HG03060 (cell line): ENCODE measurements at regions not wholly inside any gene's neighbourhood (a gene's known extent, or its start where the extent isn't known, plus 50 kb on each side); places are given as distances from the start of the nearest gene placed in this dataset.

Experiments
- ATAC-seq: cut with Tn5 transposase; IDR thresholded peaks from one replicate; pipeline ENCODE4 v1.9.1; 2021; ENCODE audit warnings: low read depth, moderate number of reproducible peaks; ENCODE audit not compliant: unreplicated experiment

DNA sequence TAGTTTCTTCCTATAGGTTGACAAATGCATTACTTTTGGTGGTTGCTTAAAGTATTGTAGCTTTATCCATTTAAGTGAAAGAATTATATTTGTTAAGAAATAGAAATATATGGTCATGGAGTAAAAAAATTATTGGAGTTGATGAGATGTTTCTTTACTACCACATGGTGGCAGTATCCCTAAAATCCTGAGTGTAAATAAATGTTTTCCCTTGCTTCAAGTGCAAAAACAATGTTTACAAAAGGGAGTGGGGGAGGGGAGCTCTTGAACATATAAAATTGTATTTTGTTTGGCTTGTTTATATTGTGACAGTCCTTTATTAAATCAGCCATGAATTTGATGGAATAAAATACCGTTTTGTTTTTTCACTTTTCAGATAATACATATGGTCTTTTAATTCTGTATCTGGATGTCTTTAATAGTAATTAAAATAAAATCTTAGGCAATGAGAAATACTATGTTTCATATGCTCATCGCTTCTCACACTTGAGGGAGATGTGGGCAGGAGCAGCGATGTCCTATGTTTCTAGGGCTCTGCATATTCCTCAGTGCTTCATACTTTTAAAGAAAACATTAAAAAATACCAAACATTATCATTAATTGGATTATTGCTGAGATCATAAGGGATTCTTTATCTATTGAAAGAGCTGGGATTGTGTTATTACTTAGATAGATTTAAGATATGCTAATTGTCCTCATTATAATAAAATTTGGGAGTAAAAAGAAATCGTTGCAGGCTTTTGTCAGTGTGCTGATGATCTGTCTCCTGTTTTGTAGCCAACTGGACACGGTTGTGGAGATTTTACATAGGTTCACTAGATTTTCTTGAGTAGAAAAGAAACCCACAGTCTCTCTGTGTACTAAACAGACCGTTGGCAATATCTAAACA is 349.7 kb downstream of the TUSC7 start:
- no peak for ATAC-seq

DNA sequence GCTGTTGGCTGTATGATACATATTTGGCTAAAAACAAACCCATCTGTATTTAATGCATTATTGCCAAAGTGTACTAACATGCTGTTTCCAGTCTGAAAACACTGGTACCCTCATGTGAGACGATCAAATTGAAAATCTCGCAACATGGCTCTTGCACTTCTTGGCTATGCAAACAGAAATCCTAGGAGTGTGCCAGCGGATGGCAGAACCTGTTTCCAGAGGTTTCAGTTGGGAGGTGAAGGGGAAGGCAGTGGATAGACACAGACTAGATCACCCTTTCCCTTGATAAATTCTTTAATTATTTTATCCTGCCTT is 350.3 kb downstream of the TUSC7 start:
- no peak for ATAC-seq

DNA sequence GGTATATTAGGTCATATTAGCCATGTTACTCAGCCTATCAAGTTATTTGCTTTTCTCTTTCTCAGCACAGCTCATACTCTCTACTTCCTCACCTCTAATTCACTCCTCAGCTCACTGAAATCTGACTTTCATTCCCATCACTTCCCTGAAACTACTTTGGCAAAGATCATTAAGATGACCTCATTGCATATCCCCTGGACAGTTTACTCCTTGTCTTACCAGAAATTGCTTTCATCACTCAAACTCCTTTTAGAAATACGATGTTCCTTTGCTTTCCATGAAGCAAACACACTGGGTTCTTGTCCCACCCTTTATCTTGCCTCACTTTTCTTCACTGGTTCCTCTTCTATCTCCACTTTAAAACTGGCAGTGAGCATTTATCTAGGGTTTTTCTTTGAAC is 354.4 kb downstream of the TUSC7 start:
- no peak for ATAC-seq

DNA sequence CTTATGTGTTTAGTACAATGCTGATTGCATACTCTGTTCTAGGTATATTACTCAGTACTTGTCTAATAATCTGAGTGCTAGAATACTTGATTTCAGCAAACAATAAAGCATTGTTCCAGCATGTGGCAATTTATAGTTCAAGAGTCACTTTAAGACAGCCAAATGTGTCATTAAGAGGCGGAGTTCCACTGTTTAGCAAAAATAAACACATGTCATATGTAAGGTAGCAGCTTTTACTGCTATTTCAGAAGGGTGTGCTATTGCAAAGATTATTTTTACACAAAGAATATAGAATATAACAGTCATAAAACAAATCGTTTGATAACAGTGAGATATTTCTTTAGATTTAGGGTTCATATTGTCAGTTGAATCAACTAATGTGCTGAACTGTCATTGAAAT is 358.7 kb downstream of the TUSC7 start:
- no peak for ATAC-seq

DNA sequence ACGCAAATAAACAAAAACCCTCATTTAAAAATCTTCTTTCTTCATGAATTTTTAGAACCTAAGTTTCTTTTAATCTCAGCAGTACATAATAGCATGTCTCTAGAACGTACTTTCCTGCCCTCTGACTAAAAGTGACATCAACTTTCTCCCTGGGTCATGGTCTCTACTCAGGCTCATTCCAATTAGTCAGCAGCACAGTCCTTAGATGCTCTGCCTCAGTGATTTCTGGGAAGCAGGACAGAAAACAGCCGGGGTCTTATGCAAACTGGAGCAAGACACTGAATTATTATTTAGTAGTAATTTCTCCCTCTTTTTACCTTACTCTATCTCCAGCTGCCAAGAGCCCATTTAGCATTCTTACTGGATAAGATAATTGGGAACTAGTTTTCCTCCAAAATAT is 365.2 kb downstream of the TUSC7 start:
- no peak for ATAC-seq

DNA sequence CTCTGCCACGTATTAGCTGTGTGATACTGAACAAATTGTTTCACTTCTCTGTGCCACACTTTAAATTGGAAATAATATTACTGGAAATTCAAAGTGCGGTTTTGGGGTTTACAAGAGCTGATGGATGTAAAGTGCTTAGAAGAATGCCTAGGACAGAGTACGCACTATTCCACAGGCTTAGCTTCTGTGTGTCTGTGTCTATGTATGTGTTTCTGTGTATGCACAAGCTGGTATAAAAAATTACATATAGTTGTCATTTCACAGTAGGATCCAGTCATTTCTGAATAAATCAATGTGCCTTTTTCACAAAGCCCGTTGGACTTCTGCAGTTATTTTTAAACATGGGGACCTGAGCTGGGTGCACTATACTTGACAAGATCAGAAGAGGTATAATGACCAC is 370.4 kb downstream of the TUSC7 start:
- ATAC-seq, result no peak

DNA sequence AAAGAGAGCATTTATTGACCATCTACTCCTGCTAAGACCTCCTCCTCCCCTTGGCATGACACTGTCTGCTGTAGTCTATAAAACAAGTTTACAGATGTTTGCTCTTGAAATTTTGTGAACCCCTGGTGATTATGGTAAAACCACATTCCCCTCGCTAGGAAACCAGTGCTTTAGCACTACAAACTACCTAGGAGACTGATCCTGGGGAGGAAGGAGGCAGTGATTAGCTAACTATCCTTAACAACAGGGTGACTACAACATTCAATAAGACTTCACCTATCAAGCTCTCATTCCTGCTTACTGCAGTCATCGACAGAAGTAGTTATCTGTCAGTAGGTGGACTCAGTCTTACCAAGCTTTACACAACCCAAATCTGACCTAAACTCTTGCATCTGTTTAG is 371.3 kb downstream of the TUSC7 start:
- ATAC-seq, result no peak

DNA sequence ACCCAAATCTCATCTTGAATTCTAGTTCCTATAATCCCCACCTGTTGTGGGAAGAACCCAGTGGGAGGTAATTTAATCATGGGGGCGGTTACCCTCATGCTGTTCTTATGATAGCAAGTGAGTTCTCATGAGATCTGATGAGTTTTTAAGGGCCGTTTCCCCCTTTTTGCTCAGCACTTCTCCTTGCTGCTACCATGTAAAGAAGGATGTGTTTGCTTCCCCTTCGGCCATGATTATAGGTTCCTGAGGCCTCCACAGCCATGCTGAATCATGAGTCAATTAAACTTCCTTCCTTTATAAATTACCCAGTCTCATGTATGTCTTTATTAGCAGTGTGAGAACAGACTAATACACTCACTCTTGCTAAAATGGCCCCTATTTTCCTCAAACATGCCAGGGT is 374.7 kb downstream of the TUSC7 start:
- ATAC-seq, result no peak

DNA sequence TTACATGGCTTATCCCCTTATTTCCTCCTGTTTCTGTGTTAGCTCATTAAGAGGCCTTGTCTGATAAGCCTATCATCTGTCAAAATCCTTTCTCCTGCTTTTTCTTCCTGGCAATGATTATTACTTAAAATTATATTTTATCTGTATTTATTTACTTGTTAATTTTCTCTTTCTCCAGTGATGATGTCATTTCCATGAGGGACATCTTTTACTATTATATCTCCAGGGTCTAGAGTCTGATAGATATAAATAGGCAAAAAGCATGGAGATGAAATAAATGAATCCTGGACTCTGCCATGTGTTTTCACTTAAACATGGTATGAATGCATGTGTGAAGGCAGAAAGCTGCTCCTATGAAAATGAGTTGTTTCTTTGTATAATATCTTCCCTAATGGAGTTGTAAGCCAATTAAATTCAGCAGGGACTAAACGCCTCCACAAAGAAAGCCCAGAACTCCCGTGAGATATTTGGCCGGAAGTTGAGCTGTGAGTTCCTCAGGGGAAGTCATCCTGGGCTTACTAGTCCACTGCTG is 375.2 kb downstream of the TUSC7 start:
- no peak for ATAC-seq

DNA sequence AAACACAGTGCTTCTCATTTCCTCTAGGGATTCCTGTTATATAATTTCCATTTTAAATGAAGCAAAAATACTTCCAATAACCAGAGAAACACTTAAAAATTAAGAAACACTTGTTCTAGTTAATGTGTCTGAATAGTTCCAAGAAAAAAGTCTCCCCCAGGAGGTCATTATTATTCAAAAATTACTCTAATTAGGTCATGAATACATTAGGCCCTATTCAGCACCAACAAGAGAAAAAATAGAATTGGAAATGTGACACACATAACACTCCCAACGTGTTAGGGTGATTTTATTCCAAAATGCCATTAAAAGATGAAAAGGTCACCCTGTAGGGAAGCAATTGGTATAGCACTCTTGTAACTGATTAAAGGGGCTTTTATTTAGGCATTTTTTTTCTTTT is 382.1 kb downstream of the TUSC7 start:
- no peak for ATAC-seq

DNA sequence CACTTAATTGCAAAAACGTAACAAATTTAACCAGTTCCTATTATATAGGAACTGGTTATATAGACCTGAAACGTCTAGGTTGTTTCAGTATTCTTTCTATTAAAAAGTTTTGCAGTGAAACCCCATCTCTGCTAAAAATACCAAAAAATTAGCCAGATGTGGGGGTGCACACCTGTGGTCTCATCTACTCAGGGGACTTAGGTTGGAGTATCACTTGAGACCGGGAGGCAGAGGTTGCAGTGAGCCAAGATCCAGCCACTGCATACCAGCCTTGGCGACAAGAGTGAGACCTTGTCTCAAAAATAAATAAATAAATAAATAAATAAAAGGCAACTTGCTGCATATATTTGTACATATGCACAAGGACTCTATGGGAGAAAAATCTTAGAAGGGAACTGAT is 387.0 kb downstream of the TUSC7 start:
- no peak for ATAC-seq

DNA sequence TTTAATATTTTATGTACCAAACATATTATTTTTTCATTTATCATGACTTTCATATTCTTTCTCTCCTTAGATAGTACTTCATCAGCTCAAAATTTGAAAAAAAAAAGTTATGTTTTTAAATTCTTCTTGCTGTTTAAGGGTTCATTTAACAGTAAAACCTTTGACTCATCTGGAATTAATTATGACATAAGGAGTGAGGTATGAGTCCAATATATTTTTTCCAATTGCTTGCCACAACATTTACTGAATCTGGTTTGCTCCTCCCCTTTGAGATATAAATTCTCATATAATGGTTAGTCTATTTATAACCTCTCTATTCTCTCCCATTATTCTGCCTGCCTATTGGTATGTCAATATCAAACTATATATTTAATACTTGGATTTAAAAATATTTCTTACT is 387.8 kb downstream of the TUSC7 start:
- no peak for ATAC-seq

DNA sequence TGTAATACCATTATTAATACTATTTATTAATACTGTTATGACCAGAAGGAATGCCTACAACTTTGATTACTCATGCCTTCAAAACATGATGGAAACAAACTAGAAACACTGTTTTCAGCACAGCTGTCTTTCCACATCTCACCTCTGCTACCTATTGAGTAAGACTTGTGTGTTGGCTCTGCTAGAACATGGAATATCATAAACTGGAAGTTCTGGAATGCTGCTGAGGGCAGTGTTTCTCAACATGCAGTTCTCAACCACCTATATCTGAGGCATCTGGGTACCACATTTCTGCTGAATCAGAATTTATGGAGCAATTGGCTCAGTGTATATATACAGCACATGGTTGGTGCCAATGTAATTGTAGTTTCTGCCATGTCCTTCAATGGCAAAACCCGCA is 392.1 kb downstream of the TUSC7 start:
- ATAC-seq, result no peak

DNA sequence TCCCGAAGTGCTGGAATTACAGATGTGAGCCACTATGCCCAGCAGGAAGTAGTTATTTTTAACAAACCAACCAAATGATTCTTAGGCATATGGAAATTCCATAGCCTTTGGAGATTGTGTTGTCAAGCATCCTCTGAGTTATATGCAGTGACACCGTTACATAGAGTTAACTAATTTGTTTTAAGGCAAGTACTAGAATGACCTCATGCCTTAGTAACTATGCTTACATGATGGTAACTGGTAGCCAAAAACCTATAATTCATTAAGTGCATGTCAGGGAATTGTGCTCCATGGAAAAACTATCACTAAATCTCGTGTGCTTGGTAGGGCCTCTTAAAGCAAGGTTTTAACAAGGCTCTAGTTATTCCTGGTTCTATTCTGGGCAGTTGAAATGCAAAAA is 392.8 kb downstream of the TUSC7 start:
- ATAC-seq, result no peak

DNA sequence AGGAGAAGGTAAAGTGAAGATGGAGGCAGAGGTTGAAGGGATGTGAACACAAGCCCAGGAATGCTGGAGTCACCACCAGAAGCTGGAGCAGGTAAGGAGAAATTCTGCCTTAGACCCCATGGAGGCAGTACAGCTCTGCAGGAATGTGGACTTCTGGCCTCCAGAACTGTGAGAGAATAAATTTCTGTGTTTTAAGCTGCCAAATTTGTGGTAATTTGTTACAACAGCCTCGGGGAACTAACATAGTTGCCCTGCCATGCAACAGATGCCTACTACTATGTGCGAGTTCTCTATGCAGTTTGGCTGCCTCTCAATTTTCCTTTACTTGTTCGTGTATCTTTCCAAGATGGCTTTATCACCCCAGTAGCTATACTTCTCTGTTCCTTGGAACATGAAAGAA is 394.1 kb downstream of the TUSC7 start:
- ATAC-seq, result no peak

DNA sequence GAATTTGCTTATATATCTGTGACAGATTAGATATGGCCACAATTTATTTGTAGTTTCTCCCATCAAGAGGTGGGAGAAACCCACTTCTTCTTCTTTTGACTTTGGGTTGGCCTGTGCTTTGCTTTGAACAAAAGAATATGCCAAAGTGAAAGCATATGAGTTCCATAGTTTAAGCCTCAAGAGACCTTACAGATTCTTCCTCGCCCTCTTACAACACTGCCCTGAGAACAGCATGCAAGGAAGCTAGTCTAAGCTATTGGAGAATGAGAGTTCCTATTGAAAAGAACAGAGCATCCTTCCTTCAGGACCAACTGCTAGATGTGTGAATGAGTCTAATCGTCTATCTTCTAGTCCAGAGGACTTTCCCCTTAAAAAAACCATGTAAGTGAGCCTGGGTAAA is 394.8 kb downstream of the TUSC7 start:
- ATAC-seq, result no peak

DNA sequence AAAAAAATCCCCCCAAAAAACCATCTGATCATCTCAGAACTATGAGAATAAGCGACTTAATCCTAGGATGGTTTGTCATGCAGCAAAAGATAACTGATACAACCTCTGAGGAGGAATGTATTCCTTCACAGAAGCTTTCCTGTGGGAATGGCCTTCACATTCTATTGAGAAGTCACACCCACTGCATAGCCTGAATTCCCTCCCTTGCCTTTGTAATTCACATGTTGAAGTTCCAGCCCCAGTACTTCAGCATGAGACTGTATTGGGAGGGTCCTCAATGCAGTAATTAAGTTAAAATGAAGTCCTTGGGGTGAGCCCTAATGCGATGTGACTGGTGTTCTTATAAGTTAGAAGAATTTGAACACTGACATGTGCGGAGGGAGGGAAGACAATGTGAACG is 395.2 kb downstream of the TUSC7 start:
- no peak for ATAC-seq

DNA sequence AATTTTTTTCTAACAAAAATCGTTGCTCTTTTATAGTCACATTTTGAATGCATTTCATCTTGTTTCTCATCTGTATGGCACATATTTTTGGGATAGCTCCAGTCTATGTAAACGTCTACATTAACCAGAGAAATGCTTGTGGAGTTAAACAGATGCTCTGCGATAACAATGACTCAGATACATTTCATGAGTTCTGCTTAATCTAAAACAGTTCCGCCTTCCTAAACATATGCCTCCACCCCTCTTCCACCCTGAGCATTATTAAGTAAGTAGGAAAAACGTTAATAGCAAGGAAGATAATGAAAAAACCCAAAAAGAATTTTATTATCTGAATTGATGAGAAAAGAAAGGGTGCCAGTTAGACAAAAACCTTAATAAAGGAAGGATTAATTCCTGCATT is 396.1 kb downstream of the TUSC7 start:
- ATAC-seq, result no peak

DNA sequence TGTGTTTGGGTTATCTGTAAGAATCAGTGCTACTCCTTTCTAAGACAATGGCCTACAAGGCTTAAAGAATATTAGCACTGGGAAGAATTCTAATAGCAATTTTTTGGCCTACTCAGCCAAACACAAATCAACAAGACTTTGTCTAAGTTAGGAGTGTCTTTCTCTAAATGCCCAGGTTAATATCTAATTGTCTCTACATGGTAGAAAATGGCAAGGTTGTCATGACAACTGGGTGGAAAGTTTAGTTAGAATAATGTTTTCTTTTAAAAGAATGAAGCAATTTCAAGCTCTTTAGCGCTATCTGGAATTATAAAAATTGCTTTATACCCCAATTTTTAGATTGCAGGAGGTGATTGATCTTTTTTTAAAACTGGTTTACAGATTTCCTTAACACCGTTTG is 396.8 kb downstream of the TUSC7 start:
- ATAC-seq, result no peak

DNA sequence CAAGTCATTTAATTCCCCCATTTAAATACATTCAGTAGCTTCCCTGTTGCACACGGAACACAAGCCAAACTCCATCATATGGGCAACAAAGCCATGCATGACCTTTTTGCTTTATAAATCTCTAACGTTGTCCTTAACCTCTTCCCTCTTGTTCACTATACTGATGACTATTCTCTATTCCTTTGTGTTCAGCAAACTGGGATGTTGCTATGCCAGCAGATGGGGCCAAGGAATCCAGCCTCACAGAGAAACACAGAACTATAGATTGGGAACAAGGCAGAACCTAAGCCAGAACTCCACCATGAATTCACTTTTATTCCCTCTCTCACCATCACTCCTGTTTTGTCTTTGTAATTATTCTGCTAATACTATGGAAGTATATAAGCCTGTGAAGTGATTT is 398.4 kb downstream of the TUSC7 start:
- ATAC-seq, result no peak

DNA sequence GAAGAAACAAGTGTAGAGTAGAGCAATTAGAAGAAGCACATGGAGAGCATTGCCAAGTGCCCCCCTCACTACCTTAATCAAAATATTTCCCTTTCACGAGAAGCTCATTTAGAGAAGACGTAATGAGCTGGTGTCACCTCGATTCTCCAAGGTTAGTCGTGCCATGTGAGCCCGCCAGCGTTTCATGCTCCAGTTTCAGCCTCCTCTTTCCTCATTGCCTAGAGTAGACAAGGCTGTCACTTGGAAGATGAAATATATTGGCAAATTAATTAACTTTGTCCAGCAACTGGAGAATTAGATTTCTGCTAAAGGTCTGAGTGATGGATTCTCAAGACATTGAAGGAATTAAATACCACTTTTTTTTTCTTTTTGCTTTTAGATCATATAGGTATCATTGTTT is 399.6 kb downstream of the TUSC7 start:
- no peak for ATAC-seq

DNA sequence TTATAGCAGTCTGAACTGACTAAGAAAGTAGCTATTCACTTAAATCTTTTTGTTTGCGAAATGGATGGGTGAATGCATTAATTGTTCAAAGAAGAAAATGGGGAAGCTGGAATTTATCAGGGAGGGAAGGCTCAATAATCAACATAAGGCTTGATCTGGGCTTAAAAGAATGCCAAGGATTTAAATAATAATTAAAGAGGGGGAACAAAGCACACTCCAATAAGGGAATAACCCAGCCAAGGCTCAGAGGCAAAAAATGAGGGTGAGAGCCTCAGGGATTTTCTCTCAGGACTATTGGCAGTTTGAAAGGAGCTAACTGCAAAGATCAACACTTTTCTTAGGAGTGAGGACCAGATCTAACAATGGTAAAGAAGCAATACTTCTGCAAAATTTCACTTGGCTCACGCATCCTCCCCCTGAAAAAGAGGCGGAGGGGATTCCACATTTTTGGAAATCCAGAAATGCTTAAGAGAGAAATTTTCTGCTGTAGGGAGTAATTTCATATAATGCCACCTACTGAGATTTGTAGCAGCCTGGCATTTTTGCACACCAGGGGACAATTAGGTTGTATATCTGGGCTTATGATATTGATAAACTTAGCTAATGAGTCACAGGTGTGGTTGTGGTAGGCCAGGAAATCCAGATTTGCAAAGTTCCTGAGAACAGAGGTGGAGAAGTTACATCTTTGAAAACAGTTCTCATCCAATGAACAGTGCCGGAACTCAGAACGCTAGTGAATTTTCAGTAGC is 405.1 kb downstream of the TUSC7 start:
- no peak for ATAC-seq
